Neural crest cell (in vitro differentiated cells): ENCODE measurements at regions not wholly inside any gene's neighbourhood (a gene's known extent, or its start where the extent isn't known, plus 50 kb on each side); places are given as distances from the start of the nearest gene placed in this dataset.

ENCODE experiments used
- DNase-seq: peaks from one replicate; pipeline ENCODE4 v3.0.0; 2021; ENCODE audit warnings: low read depth, mixed read lengths, low spot score
- H3K27ac Mint-ChIP-seq: one replicate; pipeline ENCODE4 v1.8.0; 2021; ENCODE audit warnings: mild to moderate bottlenecking, mixed read lengths; ENCODE audit not compliant: unreplicated experiment
- H3K27me3 Mint-ChIP-seq: 2 replicates; pipeline ENCODE4 v1.8.0; 2021; ENCODE audit warnings: low read depth, mild to moderate bottlenecking, mixed read lengths
- H3K36me3 Mint-ChIP-seq: 2 replicates; pipeline ENCODE4 v1.8.0; 2021; ENCODE audit warnings: low read depth, mild to moderate bottlenecking, mixed read lengths
- H3K4me1 Mint-ChIP-seq: 2 replicates; pipeline ENCODE4 v1.8.0; 2021; ENCODE audit warnings: mixed read lengths
- H3K4me3 Mint-ChIP-seq: one replicate; pipeline ENCODE4 v1.8.0; 2021; ENCODE audit warnings: mild to moderate bottlenecking, mixed read lengths
- H3K9me3 Mint-ChIP-seq: 2 replicates; pipeline ENCODE4 v1.8.0; 2021; ENCODE audit warnings: mixed read lengths
- TF ChIP-seq, protein P1 (sequence below): fragments of 200-600 bp; sonication (generic); conservative IDR thresholded peaks from 2 replicates; pipeline ENCODE4 v1.5.0; 2021; ENCODE audit warnings: antibody characterized with exemption, mild to moderate bottlenecking

- Mint-ChIP-seq H3K27ac (no peak overlapping the region), H3K4me1 (peaks cover 26% of the 10 kb centered on the region), H3K9me3 (no peaks in the 10 kb centered on the region), H3K27me3 (no peaks in the 10 kb centered on the region), H3K4me3 (no peak overlapping the region), H3K36me3 (no peaks in the 10 kb centered on the region)
- TF ChIP-seq, protein P1, sequence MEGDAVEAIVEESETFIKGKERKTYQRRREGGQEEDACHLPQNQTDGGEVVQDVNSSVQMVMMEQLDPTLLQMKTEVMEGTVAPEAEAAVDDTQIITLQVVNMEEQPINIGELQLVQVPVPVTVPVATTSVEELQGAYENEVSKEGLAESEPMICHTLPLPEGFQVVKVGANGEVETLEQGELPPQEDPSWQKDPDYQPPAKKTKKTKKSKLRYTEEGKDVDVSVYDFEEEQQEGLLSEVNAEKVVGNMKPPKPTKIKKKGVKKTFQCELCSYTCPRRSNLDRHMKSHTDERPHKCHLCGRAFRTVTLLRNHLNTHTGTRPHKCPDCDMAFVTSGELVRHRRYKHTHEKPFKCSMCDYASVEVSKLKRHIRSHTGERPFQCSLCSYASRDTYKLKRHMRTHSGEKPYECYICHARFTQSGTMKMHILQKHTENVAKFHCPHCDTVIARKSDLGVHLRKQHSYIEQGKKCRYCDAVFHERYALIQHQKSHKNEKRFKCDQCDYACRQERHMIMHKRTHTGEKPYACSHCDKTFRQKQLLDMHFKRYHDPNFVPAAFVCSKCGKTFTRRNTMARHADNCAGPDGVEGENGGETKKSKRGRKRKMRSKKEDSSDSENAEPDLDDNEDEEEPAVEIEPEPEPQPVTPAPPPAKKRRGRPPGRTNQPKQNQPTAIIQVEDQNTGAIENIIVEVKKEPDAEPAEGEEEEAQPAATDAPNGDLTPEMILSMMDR: no peak
- DNase-seq: no peak
These were observed 219.8 kb upstream of the CDKN3 start for GRCh38 chr14:54177019-54177418.

DNA sequence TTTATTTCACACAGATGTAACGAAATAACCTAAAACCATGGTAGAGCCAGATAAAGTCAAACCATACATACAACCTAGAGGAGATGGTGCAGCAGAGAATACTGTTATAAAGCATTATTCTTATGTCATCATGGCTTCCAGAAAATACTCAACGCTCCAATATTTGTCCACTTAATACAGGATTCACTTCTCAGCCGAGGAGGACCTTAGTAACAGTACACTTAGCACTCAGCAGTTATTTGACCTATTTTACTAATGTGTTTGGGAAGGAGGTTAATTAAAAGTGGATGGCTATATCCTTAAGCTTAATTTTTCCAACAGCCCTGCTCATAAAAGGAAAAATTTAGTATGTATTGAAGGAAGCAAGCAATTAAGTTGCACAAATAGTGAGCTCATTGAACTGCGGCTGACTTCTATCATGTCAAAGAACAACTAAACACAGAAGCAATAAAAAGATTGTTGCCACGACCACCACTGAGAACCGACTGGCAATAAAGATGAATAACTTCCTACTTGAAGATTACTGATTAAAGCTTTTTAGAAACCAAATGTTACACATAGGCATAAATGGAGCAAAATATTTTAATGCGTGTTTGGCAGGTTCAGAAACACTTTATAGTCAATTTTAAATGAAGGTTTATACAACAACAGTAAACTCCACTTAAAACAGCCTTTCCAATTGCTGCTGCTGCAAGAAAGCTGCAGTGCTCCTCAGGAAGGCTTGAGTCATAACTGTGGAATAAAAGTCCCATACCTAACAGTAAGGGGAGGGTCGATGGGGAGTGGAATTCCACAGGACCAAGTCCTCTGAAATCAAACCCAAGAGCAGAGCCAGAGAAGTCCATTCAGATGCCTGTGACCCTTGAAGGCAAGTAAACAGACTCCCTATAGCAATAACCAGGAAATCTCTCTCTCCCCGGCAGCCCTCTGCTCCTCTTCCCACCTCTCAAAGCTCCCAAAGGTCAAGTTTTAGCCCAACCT, 218.9 kb upstream of the CDKN3 start:
- DNase-seq: no peak
- peaks cover 31% of the 10 kb centered on the region for H3K4me1 Mint-ChIP-seq
- H3K4me3 Mint-ChIP-seq: no peak overlapping the region
- no peak overlapping the region for H3K27ac Mint-ChIP-seq
- no peaks in the 10 kb centered on the region for H3K36me3 Mint-ChIP-seq
- TF ChIP-seq, protein P1: no peak
- no peaks in the 10 kb centered on the region for H3K9me3 Mint-ChIP-seq
- H3K27me3 Mint-ChIP-seq: no peaks in the 10 kb centered on the region

GRCh38 chr14:54182419-54183045, 214.3 kb upstream of the CDKN3 start:
- Mint-ChIP-seq H3K4me1 (peaks cover 26% of the 10 kb centered on the region), H3K27me3 (no peaks in the 10 kb centered on the region), H3K27ac (no peak overlapping the region), H3K9me3 (no peaks in the 10 kb centered on the region), H3K36me3 (no peaks in the 10 kb centered on the region), H3K4me3 (no peak overlapping the region)
- DNase-seq: no peak
- TF ChIP-seq, protein P1: no peak

- Mint-ChIP-seq H3K4me3 (no peak overlapping the region), H3K36me3 (no peaks in the 10 kb centered on the region), H3K4me1 (peaks cover 43% of the 10 kb centered on the region), H3K27ac (peak overlapping the region; percentile 60), H3K9me3 (peaks cover under 1% of the 10 kb centered on the region), H3K27me3 (no peaks in the 10 kb centered on the region)
- DNase-seq: no peak
- TF ChIP-seq, protein P1: no peak
These were observed 209.7 kb upstream of the CDKN3 start for GRCh38 chr14:54186821-54187763.

DNA sequence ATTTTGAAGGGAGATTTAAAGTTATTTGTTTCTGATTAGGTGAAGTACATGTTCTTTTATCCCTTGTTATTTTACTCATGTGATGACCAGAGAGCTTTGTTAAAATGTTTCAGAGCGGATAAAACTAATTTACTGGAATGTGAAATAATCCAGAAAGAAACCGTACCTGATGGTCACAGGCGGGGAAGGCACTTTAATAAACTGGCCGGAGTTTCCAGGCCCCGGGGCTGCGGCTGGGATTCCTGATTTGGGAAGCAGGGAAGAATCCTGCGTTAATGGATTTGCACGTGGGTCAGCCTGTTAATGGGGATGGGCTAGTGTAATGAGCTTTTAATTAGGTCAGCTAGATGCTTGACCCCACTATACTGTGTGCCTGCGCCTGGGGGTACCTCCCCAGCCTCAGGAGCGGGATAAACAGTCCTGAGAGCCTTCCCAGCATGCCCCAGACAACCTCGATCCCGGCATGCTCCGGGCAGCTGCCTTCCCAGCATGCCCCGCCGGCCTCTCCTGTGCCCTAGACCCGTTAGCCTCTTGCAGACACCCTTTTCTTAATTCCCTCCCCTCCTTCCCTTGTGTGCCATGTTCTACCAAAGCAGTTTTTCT, 208.6 kb upstream of the CDKN3 start:
- no peak for DNase-seq
- no peak overlapping the region for H3K4me3 Mint-ChIP-seq
- peak overlapping the region; percentile 20 for H3K27ac Mint-ChIP-seq
- TF ChIP-seq, protein P1: no peak
- peaks cover 4% of the 10 kb centered on the region for H3K9me3 Mint-ChIP-seq
- H3K4me1 Mint-ChIP-seq: peaks cover 35% of the 10 kb centered on the region
- H3K27me3 Mint-ChIP-seq: no peaks in the 10 kb centered on the region
- H3K36me3 Mint-ChIP-seq: no peaks in the 10 kb centered on the region
